AG09319 (cell line): ENCODE measurements at regions not wholly inside any gene's neighbourhood (a gene's known extent, or its start where the extent isn't known, plus 50 kb on each side); places are given as distances from the start of the nearest gene placed in this dataset.
A peak's percentile ranks its signal among the peaks of the same experiment; 100 is the strongest.

ENCODE experiments used
- DNase-seq: peaks from one replicate; pipeline ENCODE4 v3.0.0-alpha.2; 2010; ENCODE audit warnings: low read depth; ENCODE audit errors: extremely low read depth
- TF ChIP-seq, protein P1 (sequence below): IDR thresholded peaks from 2 replicates; pipeline ENCODE4 v1.5.1; 2011; ENCODE audit warnings: low read depth, mild to moderate bottlenecking, inconsistent platforms, low read length, moderate library complexity

DNA sequence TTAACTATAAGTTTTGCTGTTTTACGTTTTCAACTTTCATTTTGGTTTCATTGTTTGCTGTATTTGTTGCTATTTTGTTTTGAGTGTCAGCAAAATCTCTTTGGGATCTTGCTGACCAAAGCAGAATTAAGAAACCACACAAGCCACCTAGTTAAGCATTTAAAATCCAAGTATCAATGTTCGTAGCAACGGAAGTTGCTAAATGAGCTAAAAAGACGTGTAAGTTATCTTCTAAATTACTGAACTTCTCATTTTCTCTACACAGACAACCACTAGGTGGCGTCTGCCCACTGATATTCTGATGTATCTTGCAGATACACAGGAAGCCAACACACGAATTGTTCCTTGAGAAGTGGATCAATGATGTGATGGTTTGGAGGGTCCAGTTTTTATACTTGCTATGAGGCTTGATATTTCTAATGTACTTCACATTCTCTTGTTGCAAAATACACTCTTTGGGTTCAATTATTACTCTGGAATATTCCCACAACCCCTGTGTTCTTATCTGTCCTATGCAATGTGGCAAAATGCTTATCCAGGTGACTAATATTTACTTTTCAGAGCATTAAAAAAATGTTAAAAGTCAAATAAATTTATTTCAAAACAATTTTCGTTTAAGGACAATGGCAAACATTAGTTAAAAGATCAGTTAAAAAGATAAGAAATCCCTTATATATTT, 250.5 kb downstream of the TECRL start:
- TF ChIP-seq, protein P1, sequence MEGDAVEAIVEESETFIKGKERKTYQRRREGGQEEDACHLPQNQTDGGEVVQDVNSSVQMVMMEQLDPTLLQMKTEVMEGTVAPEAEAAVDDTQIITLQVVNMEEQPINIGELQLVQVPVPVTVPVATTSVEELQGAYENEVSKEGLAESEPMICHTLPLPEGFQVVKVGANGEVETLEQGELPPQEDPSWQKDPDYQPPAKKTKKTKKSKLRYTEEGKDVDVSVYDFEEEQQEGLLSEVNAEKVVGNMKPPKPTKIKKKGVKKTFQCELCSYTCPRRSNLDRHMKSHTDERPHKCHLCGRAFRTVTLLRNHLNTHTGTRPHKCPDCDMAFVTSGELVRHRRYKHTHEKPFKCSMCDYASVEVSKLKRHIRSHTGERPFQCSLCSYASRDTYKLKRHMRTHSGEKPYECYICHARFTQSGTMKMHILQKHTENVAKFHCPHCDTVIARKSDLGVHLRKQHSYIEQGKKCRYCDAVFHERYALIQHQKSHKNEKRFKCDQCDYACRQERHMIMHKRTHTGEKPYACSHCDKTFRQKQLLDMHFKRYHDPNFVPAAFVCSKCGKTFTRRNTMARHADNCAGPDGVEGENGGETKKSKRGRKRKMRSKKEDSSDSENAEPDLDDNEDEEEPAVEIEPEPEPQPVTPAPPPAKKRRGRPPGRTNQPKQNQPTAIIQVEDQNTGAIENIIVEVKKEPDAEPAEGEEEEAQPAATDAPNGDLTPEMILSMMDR, result peak; percentile 50
- DNase-seq, result no peak

DNA sequence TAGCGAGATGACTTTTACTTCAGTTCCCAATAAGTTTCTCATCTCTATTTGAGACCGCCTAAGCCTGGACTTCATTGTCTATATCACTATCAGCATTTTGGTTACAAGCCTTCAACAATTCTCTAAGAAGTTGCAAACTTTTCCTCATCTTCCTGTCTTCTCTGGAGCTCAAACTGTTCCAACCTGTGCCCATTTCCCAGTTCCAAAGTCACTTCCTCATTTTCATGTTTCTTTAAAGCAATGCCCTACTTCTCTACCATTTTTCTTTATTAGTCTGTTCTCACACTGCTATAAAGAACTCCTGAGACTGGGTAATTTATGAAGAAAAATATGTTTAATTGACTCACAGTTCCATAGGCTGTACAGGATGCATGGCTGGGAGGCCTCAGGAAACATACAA, 251.9 kb downstream of the TECRL start:
- no peak for DNase-seq
- TF ChIP-seq, protein P1, result no peak

GRCh38 chr4:64156253-64156652, 253.0 kb downstream of the TECRL start:
- no peak for DNase-seq
- TF ChIP-seq, protein P1, result no peak

DNA sequence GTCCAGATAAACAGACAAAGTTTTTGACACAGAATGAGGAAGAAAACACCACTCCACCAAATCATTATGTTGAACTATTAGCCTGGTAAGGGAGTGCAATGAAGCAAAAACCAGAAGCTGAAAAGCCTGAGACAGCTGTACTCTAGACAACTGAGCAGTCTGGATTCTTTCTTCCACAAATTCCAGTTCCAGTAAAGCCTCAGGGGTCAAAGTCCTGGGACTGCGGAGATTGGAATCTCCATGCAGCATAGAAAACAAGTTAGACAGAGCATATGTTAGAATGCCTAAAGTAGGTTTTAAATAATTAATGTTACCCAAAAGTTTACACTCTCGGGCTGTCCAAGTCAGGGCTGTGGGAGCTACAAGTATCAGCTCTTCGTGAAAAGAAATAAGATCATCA, 263.2 kb downstream of the TECRL start:
- no peak for DNase-seq
- TF ChIP-seq, protein P1, result no peak

DNA sequence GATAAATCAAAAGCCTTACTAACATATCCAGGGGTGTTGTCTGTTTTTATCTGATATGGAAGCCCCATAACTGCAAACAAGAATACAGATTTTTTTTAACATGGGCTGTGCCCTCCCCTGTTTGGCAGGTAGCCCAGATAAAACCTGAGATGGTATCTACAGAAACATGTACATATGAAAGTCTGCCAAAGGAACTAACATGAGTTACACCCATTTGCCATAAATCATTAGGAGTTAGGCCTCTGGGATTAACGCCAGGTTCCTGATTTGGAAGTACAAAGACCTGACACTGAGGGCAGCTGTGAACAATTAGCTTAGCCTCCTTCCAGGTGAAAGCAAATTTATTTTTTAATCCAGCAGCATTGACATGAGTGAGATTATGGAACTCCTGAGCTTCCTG, 264.3 kb downstream of the TECRL start:
- no peak for DNase-seq
- TF ChIP-seq, protein P1, result no peak

DNA sequence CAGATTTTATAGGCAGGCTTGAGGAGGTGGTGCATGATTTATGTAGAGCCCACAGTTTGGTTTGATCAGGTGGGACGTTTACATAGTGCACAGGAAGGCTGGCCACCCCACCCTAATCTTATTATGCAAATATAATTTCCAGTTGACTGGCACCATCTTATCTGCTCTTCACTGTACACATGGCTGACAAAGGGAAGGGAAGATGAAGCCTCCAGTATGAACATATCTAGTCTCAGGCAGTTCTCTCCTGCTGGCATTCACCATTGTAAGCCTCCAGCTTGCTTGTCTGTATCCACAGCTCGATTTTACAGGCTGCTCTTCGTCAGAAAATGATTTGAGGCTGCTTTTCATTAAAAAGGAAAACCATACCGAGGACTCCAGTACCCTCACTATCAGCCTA, 278.3 kb downstream of the TECRL start:
- DNase-seq, result no peak
- TF ChIP-seq, protein P1, result no peak

DNA sequence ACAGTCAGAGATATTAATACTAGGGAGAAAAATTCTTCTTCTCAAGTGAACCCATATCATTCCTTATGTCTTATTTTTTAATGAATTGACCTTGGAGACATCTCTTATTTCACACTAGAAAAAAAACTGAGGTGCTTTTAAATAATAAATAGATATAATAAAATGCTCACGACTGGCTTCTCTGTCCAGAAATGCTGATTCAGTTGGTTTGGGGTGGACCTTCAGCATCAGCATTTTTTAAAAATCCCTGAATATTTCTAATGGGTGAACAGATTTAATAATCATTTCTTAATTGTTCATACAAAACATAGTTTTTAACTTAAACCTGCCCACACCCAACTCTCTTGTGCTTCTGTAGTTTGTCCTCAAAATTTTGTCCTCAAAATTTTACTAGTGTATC, 283.9 kb downstream of the TECRL start:
- DNase-seq, result no peak
- TF ChIP-seq, protein P1, result no peak
